ENCODE measurements at regions not wholly inside any gene's neighbourhood (a gene's known extent, or its start where the extent isn't known, plus 50 kb on each side); places are given as distances from the start of the nearest gene placed in this dataset.

- no peak for DNase-seq (ENCODE audit: low read depth, low spot score)
- ChIA-PET POLR2A (no interaction called here), CTCF (no interaction called here)
- no peak overlapping the region for H3K4me3 ChIP-seq (ENCODE audit: low read depth, low read length)
- no peaks in the 10 kb centered on the region for H3K27me3 ChIP-seq (ENCODE audit: control insufficient read depth, insufficient read depth, low read length)
- TF ChIP-seq, protein P1, sequence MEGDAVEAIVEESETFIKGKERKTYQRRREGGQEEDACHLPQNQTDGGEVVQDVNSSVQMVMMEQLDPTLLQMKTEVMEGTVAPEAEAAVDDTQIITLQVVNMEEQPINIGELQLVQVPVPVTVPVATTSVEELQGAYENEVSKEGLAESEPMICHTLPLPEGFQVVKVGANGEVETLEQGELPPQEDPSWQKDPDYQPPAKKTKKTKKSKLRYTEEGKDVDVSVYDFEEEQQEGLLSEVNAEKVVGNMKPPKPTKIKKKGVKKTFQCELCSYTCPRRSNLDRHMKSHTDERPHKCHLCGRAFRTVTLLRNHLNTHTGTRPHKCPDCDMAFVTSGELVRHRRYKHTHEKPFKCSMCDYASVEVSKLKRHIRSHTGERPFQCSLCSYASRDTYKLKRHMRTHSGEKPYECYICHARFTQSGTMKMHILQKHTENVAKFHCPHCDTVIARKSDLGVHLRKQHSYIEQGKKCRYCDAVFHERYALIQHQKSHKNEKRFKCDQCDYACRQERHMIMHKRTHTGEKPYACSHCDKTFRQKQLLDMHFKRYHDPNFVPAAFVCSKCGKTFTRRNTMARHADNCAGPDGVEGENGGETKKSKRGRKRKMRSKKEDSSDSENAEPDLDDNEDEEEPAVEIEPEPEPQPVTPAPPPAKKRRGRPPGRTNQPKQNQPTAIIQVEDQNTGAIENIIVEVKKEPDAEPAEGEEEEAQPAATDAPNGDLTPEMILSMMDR (IDR thresholded peaks at IDR 0.05; ENCODE audit: low read depth, low read length), result no peak
- H3K27ac ChIP-seq (ENCODE audit: low read depth, low read length), result no peak overlapping the region
- no peaks in the 10 kb centered on the region for H3K9me3 ChIP-seq (ENCODE audit: control insufficient read depth, insufficient read depth, low read length)
These were observed 300.0 kb upstream of the ALG10B start for GRCh38 chr12:38016602-38017001.

DNA sequence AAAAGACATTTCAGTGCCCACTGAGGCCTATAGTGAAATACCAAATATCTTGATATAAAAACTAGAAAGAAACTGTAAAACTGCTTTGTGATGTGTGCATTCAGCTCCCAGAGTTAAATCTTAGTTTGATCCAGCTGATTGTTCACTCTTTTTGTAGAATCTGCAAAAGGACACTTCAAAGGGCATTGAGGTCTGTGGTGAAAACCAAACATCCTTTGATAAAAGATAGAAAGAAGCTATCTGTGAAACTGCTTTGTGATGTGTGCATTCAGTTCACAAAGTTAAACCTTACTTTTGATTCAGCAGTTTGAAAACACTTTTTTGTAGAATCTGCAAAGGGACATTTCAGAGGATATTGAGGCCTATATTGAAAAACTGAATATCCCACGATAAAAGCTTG lies 290.7 kb upstream of the ALG10B start:
- Histone ChIP-seq H3K9me3 (ENCODE audit: control insufficient read depth, insufficient read depth, low read length) (peaks cover 3% of the 10 kb centered on the region; the same call in 1 of the 2 replicates), H3K4me3 (ENCODE audit: low read depth, low read length) (no peak overlapping the region), H3K27me3 (ENCODE audit: control insufficient read depth, insufficient read depth, low read length) (no peaks in the 10 kb centered on the region), H3K27ac (ENCODE audit: low read depth, low read length) (no peak overlapping the region)
- DNase-seq (ENCODE audit: low read depth, low spot score), result no peak
- TF ChIP-seq, protein P1 (IDR thresholded peaks at IDR 0.05; ENCODE audit: low read depth, low read length), result no peak
- CTCF ChIA-PET, result no interaction called here
- POLR2A ChIA-PET, result no interaction called here

GRCh38 chr12:38053113-38053512 lies 263.5 kb upstream of the ALG10B start:
- ChIA-PET CTCF (no interaction called here), POLR2A (no interaction called here)
- Histone ChIP-seq H3K4me3 (ENCODE audit: low read depth, low read length) (no peak overlapping the region), H3K27me3 (ENCODE audit: control insufficient read depth, insufficient read depth, low read length) (no peaks in the 10 kb centered on the region), H3K27ac (ENCODE audit: low read depth, low read length) (no peak overlapping the region), H3K9me3 (ENCODE audit: control insufficient read depth, insufficient read depth, low read length) (peaks cover 81% of the 10 kb centered on the region)
- no peak for DNase-seq (ENCODE audit: low read depth, low spot score)
- TF ChIP-seq, protein P1 (IDR thresholded peaks at IDR 0.05; ENCODE audit: low read depth, low read length), result no peak

GRCh38 chr12:38053655-38054464 lies 262.7 kb upstream of the ALG10B start:
- DNase-seq (ENCODE audit: low read depth, low spot score), result no peak
- CTCF ChIA-PET, result no interaction called here
- H3K9me3 ChIP-seq (ENCODE audit: control insufficient read depth, insufficient read depth, low read length), result peaks cover 76% of the 10 kb centered on the region
- no peak overlapping the region for H3K27ac ChIP-seq (ENCODE audit: low read depth, low read length)
- POLR2A ChIA-PET, result no interaction called here
- TF ChIP-seq, protein P1 (IDR thresholded peaks at IDR 0.05; ENCODE audit: low read depth, low read length), result no peak
- H3K27me3 ChIP-seq (ENCODE audit: control insufficient read depth, insufficient read depth, low read length), result no peaks in the 10 kb centered on the region
- no peak overlapping the region for H3K4me3 ChIP-seq (ENCODE audit: low read depth, low read length)
